EL (cell line): ENCODE measurements at regions not wholly inside any gene's neighbourhood (a gene's known extent, or its start where the extent isn't known, plus 50 kb on each side); places are given as distances from the start of the nearest gene placed in this dataset.
"Not testable (repeated sequence)": the region's sequence is repeated elsewhere in the genome, so short reads cannot be mapped to it uniquely, and the experiment has no call there.

ENCODE experiments used
- DNase-seq: peaks from one replicate; pipeline ENCODE4 v3.0.0-alpha.2; 2016

DNA sequence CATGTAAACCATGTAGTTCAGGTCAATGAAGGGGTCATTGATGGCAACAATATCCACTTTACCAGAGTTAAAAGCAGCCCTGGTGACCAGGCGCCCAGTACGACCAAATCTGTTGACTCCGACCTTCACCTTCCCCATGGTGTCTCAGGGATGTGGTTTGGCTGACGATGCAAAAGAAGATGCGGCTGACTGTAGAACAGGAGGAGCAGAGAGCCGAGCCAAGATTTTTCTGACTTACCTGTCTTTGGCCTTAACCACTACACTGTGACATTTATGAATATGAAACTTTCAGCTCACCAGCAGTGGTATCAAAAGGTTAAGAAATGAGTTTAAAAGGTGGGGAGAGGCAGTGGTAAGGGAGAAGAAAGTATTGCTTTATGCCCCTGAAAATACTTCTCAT is 309.8 kb downstream of the BCOR start:
- DNase-seq = no peak

DNA sequence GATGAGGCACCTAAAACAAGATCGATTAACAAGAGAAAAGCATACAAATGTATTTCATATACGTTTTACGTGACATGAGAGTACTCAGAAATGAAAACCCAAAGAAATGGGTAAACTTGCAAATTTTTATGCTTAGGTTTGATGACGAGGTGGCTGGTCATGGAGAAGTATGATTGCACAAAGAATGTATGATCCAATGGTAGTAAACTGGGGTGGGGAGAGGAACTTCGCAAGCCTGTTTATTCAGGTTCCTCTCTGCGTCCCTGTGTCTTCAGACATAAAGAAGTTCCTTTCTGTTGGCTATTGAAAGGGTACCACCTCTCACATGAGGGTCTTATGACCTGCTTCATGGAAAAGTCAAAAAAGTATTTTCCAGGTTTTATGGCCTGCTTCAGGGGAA is 309.2 kb downstream of the BCOR start:
- no peak for DNase-seq

DNA sequence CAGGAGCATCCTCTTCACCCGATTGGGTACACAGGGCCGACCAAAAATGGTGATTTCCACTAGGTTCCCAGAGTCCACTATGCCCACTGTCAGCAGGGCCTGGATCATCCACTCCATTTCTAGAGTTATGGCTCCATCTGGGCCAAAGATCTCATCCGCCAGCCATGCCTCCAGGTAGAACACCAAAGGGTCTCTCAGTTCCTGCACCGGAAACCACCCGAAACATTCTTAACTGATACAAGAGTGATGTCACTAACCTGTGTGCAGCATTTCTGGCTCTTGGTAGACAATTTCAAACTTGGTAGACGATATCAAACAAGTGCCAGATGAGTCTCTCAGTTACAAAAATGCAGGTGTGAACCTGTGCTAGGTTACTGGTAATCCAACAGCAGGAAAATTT is 306.1 kb downstream of the BCOR start:
- no peak for DNase-seq

DNA sequence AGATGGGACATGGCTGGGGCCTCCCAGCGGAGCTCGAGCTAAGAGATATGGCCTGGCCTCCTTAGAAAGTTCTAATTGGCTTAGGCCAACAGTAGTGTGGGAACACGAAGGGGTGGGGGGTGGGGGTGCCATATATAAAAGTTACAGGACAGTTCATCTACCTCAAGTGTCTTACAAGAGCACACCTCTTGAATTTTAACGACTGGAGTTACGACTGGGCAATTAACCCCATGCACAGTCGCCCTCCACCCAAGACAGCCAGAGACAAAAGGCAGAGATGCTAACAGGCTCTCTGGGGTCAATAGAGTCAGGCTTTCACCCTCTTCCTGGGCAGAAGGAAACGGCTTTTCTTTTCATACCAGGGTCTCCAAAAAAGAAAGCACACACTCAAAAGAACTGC is 302.2 kb downstream of the BCOR start:
- no peak for DNase-seq

DNA sequence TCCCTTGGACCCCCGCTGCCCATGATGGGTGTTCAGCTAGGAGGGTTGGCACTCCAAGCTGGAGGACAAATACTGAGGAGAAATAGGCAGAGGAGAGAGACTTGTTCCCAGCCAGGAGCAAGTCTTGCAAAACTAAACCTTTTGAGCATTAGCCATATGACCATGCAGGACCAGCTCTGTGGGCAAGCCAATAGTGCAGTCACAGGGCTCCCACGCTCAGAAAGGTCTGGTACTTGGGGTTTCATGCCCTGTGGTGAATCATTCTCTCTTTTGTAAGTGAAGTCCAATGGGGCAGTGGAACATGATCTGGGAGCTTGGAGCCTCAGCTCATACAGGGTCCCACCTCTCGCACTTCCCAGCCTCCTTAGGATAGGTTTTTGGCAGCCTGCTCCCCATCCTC is 300.9 kb downstream of the BCOR start:
- no peak for DNase-seq

DNA sequence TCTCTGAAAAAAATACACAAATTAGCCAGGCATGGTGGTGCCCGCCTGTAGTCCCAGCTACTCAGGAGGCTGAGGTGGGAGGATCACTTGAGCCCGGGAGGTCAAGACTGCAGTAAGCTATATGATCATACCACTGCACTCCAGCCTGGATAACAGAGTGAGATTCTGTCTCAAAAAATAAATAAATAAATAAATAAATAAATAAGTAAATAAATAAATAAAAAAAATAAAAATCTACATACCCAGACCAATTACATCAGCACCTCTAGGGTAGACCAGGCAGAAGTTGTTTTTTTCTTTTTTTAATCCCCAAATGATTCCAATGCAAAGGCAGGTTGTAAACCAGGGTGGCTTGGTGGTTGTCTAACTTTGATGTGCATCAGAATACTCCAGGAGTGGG is 299.3 kb downstream of the BCOR start:
- not testable (repeated sequence) for DNase-seq

DNA sequence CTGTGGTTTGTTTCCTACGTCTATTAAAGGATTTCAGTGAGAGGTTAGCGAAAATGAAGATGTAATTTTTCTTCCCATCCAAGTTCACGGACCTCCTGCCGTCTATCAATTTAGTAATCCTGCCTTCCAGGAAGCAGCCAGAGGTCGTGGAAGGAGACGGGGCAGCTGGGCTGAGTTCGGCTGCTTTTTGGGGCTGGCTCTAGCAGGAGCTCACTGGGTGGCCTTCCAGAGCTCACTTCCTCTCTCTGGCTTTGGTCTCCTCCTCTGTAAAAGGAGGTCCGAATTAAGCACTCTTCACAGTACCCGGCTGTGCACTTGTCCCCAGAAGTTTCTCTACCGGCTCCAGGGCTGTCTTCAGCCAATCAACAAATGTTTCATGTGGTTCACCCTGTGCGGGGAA is 295.4 kb downstream of the BCOR start:
- DNase-seq = no peak

DNA sequence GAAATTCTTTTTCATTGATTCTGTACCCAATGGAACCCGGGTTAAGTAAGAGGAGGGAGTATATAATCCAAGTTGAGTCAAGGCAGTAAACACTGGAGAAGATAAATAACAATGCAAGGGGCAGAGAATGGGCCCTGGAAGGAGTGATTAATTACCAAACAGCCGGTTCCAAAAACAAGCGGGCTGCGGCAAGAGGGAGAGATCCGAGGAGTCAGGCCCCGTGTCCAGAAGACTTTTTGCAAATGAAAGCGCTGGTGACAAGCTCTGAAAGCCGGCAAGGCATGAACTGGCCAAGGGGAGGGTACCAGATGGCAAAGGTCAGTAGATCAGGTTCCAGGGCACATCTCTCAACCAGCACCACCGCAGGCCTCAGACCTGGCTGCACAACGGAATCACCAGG is 294.9 kb downstream of the BCOR start:
- no peak for DNase-seq

DNA sequence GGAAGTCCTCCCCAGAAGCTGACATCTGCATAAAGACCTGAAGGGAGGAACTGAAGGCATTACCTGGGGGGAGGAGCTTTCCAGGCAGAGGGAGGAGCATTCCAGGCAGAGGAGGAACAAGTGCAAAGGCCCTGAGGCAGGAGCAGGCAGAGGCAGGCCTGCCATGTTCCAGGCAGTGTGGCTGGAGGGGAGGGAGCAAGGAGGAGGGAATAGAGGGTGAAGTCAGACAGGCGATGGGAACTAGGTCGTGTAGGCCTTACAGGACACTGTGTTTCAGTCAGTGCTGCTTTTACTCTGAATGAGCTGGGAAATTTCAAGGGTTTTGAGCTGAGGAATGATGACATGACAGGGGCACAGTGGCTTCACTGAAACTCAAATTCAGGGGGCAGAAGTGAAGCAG is 292.7 kb downstream of the BCOR start:
- no peak for DNase-seq

DNA sequence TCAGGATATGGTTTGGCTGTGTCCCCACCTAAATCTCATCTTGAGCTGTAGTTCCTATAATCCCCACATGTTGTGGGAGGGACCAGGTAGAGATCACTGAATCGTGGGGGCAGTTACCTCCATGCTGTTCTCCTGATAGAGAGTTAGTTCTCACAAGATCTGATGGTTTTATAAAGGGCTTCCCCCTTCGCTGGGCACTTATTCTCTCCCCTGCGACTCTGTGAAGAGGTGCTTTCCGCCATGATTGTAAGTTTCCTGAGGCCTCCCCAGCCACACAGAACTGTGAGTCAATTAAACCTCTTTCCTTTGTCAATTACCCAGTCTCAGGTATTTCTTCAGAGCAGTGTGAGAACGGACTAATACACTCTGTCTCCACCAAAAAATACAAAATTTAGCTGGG is 291.9 kb downstream of the BCOR start:
- no peak for DNase-seq

DNA sequence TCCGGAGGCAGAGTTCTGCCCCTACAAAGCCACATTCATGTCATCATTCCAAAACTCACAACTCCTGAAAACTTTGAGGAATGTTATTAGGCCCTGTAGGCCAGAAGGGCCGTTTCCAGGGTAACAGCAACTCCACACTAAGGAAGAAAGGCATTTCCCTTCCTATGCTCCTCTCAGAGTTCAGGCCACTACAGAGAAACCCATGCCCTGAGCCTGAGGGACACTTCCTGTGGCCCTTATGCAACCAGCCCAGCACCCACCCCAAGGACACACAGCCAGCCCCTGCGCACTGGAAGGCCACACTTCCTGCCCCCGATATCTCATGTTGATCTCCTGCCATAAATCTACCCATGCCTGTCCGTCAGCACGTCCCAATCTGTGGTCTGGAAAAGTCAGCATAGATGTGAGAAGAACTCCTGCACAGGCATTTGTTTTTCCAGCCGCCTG is 289.3 kb downstream of the BCOR start:
- DNase-seq = peak; percentile 85

DNA sequence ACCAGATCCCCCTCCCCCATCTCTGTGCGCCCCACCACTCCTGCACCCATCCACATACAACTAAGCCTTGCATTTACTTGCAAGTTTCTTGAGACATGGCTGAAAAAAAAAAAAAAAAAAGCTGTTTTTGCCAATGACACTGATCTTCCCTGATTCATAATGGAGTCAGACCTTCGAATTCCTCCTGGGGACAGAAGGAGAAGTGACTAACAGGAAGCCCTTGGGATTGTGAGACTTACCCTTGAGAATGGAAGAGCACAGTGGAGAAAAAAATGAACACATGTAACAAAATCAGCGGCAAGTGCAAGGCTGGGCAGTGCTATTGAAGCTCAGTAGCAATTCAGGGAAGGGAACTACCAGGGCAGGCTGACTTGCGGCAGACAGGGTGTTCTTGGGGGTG is 288.4 kb downstream of the BCOR start:
- peak; percentile 79 for DNase-seq

DNA sequence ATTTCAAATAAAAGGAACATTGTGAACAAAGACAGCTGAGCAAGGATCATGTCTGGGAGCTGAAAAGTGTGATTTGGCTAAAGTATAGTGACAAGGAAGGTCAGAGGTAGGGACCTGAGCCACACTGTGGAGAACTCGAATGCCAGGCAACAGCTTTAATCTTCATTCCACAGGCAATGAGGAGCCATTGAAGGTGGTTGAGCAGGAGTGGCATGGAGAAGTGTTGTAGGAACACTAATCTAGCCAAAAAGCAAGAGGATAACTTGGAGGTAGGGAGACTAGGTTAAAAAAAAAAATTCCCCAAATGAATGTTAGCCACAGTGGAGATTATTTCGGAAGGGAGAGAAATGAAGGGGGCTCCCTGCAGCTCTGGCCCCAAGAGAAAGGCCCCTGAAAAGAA is 286.9 kb downstream of the BCOR start:
- DNase-seq = no peak

DNA sequence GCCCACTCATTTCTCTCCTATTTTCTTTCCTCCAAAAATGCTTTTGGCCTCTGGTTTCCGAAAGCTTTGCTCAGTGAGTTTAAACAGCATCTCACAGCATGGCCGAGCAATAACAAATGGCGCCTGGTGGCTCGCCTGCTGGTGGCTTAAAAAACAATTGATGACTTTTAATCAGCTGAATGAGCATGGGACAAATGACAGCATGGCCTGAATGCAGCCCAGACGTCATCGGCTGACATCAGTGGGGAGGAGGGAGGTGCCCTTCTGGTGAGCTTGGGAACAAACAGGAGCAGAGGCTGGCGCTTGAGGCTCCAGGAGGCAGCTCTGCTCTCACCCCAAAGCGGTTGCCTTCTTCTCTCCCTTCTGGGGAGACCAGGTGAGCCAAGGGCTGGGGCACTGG is 286.4 kb downstream of the BCOR start:
- no peak for DNase-seq

DNA sequence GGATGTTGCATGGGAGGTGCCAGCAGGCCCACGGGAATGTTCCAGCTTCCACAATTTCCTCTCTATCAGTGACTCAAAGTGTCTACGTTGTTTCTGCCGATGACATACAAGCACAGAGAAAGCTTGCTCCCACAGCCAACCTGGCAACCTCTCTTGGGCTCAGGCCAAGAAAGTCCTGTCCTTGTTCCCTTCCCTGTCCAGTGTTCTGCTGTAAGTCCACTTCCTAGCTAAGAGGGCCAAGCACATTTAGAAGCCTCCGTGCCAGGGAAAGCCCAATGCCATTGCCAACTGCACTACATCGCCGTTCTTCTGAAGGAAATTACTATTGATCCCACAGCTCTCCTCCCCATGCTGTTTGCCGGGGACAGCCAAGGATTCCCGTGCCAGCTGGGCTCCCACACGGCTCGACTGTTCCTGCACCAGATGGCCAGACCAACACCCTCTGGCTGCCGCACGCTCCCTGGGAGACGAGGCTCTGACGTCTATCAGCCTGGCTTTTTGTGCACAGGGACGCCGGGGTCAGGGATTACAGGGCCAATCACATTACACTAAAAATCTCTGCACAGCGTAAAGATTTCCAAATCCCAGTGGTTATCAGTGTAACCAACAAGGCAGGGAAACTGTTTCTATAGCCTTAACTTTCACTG is 284.0 kb downstream of the BCOR start:
- no peak for DNase-seq

DNA sequence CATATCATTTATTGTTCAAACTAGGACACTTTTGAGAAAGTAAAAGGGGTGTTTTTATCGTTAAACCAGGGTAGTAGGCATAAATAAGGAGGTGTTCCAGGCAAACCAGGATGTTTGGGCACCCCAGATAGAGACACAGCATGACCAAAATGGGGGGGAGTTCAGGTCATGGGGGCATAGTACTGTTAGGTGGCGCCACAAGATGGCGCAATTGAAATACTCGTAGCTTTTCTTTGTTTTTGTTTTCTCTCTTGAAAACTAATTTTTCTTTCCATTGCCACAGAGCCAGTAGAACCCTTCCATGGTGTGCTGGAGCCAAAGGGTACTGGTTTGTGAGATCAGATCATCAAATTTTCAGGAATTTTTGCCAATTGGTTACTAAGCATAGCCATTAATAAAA is 283.4 kb downstream of the BCOR start:
- DNase-seq = peak; percentile 31

DNA sequence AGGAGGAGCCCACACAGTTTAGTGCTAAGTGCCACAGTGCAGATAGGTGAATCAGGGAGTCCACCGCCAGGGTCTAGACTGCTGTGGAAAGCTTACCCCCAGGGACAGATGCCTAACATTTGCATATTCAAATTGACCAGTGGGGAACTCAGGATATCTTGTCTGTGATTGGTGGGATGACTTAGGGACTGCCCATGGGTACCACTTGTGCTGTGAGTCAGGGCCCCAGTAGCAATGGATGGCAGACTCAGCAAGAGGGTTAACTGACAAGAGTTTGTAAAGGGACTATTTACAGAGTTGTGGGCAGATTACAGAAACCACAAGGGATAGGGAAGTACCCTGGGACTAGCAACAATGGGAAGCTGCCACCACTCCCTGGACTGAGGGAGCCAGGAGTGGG is 282.1 kb downstream of the BCOR start:
- peak; percentile 4 for DNase-seq

DNA sequence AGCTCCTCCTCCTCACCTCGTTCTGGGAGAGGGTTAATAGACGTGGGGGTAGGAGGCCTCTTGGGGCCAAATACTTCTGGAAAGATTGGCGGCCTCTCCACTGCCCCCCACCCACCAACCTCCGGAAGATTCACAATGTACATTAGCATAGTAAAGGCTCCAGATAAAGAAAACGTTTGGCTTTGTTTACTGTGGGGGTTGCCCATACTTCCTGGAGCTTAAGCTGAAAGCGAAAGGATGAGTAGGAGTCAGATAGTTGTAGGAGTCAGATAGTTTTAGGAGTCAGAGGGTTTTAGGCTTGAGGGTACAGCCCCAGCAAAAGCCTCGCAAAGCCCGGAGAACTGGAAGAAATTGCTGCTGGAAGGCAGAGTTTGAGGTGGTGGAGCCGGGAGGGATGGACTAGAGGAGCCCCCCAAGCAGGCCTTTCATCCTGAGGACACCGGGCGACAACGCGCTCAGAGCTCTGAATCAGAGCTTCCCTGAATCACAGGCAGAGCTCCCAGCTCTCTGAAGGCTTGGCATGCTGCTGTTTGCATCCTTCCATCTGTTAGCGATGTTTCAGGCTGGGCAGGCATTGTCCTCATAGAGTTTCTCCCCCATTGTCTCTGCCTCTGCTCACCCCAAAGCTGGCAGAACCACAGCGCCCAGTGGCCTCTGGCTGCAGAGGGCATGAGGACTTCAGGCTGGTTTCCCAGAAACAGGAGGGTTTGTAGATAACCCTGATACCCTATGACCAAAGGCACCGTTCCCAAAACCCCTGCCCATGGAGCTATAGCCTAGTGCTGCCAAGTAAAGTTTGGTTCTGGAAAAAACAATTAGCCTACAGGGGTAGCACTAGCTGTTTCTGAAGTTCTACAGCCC is 280.7 kb downstream of the BCOR start:
- DNase-seq = peak; percentile 3

DNA sequence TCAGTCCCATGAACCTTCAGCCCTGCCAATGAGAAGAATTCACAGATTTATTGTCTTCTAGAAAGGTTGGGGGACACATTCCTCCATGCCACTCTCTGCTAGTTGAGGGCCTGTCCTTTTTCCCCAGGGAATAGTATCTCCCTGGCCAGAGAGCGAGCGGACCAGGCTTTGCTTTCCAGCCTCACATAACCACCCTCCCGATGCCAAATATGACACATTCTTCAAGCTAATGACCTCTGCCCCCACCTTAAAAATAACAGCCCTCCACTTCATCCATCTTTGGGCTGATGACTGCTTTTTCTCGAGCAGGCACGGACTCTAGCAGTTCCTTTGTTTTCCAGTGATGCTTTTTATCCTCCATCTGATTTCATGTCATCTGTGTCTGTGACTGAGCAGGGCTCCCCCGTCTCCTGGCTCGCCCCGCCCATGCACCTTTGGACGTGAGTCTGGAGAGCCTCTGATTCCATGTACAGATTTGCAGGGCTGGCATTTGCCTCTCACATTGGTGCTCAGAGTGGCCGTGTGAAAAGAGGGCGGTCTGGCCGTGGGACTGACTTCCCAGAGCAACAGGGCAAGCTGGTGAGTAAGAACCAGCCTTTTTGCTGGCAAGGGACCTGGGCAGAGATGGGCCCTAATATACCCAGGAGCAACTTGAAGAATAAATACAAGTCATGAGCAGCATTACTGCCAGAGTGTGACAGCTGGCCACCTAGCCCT is 279.8 kb downstream of the BCOR start:
- no peak for DNase-seq

DNA sequence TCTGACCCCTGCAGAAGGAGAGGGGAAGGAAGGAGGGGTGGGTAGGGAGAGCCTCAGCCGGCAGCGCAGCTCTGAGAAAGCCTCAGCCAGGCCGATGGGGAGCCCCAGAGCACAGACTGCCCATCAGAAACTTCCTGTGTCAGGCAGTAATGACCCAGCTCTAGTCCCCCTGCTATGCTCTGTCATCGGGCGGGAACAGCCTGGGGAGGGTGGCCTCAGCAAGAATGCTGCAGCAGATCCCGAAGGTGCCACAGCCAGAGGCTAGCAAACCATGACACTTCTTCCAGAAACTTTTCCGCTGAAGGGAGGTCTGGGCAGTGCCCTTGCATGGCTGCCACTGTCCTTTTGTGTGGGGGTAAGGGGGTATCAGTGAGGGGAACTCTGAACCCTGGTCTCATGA is 279.0 kb downstream of the BCOR start:
- DNase-seq = no peak

DNA sequence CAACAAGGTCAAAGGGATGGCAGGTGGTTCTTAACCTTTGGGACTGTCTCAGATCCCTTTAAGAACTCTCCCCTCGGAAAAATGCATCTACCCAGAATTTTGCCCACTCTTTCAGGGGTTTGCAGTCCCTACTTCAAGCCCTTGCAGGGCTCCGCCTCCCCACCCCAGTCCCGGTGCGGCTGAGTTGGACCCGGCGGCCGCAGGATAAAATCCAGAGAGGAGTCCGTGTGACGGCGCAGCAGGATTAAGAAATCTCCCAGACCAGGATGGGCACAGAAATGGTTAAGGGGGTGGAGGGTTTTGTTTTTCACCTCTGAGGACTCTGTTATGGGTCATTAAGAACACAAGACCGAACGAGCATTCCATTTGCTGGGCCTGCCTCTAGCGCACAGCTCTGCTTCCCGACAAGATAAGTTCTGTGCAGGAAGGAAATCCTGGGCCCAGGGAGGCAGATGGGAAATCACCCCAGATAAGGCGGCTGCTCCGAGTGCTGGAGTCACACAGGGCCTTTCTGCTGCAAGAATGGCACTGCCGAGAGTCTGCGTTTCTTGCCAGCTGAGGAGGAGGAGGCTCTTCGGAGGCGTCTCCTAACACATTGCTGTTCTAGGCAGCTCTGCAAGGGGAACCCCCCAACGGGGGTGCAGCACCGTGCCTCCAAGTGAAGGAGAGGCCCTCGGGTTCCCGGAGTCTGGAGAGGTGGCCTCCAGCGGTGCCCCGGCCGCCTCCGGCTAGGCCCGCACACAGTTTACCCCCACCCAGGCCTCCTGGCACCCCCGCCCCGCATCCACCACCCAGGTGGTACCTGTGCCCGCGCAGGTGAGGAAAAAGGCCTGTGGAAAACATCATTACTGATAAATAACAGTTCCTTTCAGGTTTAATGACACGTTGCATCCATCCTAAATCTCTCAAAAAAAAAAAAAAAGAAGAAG is 277.6 kb downstream of the BCOR start:
- DNase-seq = no peak

DNA sequence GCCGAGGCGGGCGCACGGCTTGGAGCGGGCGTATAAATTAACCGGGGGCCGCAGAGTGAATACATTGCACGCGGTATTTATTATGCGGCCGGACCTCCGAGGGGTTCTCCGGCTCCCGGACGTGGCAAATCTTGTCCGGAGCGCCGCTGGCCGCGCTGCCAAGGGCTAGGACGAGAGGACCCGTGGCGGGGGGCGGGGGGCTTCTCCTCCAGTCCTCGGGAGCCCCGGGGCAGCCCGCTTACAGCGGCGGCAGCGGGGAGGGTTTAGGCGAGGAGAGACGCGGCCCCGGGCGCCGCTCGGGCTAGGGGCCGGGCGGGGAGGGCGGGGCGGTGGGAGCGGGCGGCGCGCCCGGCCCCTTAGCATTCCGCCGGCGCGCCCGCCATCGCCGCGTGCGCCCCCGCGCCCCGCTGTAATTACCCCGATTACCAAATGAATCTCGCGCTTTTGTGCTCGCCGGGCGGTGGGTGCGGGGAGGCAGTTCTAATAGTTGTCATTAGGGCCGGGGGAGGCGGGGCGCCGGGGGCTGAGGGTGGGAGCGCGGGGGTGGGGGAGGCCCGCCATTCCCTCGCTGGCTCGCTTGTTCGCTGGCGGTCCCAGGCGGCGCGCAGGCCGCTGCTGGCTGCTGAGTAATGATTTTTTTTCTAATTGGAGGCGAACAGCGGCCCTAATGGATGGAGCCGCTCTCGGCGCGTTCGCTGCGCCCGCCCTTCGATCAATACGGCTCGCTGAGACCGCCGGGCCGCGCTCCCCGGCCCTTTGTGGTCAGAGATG is 276.6 kb downstream of the BCOR start:
- peak; percentile 25 for DNase-seq
